Upper lobe of right lung (tissue), 1 donor: ENCODE measurements at regions not wholly inside any gene's neighbourhood (a gene's known extent, or its start where the extent isn't known, plus 50 kb on each side); places are given as distances from the start of the nearest gene placed in this dataset.

Source experiments
- ATAC-seq: fragments of 200-7000 bp; cut with Tn5 transposase; one replicate; pipeline ENCODE4 v1.9.1; 2020; ENCODE audit warnings: mild to moderate bottlenecking, moderate library complexity
- DNase-seq: peaks from one replicate; pipeline ENCODE4 v3.0.0-alpha.2; 2020
- H3K27ac ChIP-seq: fragments of 200-600 bp; one replicate; pipeline ENCODE4 v1.8.0; 2022
- H3K27me3 ChIP-seq: fragments of 200-600 bp; one replicate; pipeline ENCODE4 v1.8.0; 2022; ENCODE audit warnings: mild to moderate bottlenecking
- H3K36me3 ChIP-seq: fragments of 200-600 bp; one replicate; pipeline ENCODE4 v1.8.0; 2022
- H3K4me1 ChIP-seq: fragments of 200-600 bp; one replicate; pipeline ENCODE4 v1.8.0; 2022
- H3K4me3 ChIP-seq: fragments of 200-600 bp; one replicate; pipeline ENCODE4 v1.8.0; 2022; ENCODE audit warnings: mild to moderate bottlenecking
- H3K9me3 ChIP-seq: fragments of 200-600 bp; one replicate; pipeline ENCODE4 v1.8.0; 2022
- CTCF ChIP-seq: fragments of 200-600 bp; IDR thresholded peaks from one replicate; pipeline ENCODE4 v1.8.0; 2022; ENCODE audit warnings: antibody characterized with exemption
- intact Hi-C: fragments of 100-400 bp; cut with DNase I; formaldehyde crosslinking; loops from one replicate; pipeline ENCODE4 v1.11.0; 2022
- donor health status: DM: no; HTN: yes; CAD: no; lungs with severe emphysema.

- DNase-seq = no peak
- TF ChIP-seq CTCF = no peak
- H3K9me3 ChIP-seq = no peaks in the 10 kb centered on the region
- no peak overlapping the region for H3K27ac ChIP-seq
- H3K36me3 ChIP-seq = no peaks in the 10 kb centered on the region
- H3K27me3 ChIP-seq = no peaks in the 10 kb centered on the region
- no peak overlapping the region for H3K4me3 ChIP-seq
- no peak for ATAC-seq
- intact Hi-C loops = no loop called here
- no peaks in the 10 kb centered on the region for H3K4me1 ChIP-seq
Observed at GRCh38 chr4:122038896-122039295, 87.0 kb upstream of the TRPC3 start.

GRCh38 chr4:122034619-122035018, 82.8 kb upstream of the TRPC3 start:
- no peak for ATAC-seq
- intact Hi-C loops = no loop called here
- no peak for TF ChIP-seq CTCF
- Histone ChIP-seq H3K27ac (no peak overlapping the region), H3K4me3 (no peak overlapping the region), H3K36me3 (no peaks in the 10 kb centered on the region), H3K4me1 (no peaks in the 10 kb centered on the region), H3K27me3 (no peaks in the 10 kb centered on the region), H3K9me3 (no peaks in the 10 kb centered on the region)
- DNase-seq = no peak

DNA sequence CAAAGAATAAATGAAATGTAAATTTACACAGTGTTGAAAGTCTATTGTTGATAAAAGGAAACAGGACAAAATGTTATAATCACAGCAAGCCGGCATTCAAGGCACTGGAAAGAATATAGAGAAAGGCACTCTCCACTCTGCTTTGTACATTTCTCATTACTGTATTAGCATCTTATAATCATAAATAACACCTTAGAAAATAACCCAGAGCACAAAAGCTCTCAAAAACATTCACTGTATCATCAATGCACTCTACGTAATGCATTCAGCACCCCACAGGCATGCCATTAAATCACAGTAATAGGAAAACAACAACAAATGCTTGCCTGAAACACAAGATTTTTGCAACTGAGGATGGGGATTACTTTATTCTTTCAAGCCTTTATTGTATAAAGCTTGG, 75.3 kb upstream of the TRPC3 start:
- Histone ChIP-seq H3K27ac (no peak overlapping the region), H3K27me3 (no peaks in the 10 kb centered on the region), H3K4me1 (no peaks in the 10 kb centered on the region), H3K4me3 (no peak overlapping the region), H3K36me3 (no peaks in the 10 kb centered on the region), H3K9me3 (no peaks in the 10 kb centered on the region)
- DNase-seq (no peak), ATAC-seq (no peak)
- no peak for TF ChIP-seq CTCF
- intact Hi-C loops = no loop called here

DNA sequence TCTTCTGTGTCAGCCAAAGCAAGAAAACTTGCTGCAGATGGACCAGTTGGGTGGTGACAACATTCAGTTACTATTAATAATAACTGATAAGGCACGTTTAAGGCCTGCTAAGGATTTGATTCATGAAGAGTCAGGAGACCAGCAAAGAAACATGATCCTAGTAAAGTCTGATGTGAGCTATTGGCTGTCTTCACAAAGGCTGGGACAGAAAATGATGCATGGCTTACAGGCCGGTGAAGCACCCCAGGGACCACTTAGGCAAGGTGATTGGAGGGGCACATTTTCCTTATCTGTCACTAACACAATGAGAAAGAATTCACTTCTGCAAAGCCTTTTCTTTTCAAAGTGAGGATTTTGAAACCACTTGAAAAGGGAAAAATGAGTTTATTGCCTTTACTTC, 65.4 kb upstream of the TRPC3 start:
- Histone ChIP-seq H3K36me3 (no peaks in the 10 kb centered on the region), H3K4me3 (no peak overlapping the region), H3K27ac (no peak overlapping the region), H3K4me1 (no peaks in the 10 kb centered on the region), H3K9me3 (no peaks in the 10 kb centered on the region), H3K27me3 (no peaks in the 10 kb centered on the region)
- intact Hi-C loops = no loop called here
- TF ChIP-seq CTCF = no peak
- no peak for ATAC-seq
- no peak for DNase-seq

- Histone ChIP-seq H3K4me1 (no peaks in the 10 kb centered on the region), H3K4me3 (no peak overlapping the region), H3K27ac (no peak overlapping the region), H3K9me3 (no peaks in the 10 kb centered on the region), H3K27me3 (no peaks in the 10 kb centered on the region), H3K36me3 (no peaks in the 10 kb centered on the region)
- ATAC-seq (no peak), DNase-seq (no peak)
- intact Hi-C loops = no loop called here
- TF ChIP-seq CTCF = no peak
Observed at GRCh38 chr4:122015203-122015602, 63.3 kb upstream of the TRPC3 start.

DNA sequence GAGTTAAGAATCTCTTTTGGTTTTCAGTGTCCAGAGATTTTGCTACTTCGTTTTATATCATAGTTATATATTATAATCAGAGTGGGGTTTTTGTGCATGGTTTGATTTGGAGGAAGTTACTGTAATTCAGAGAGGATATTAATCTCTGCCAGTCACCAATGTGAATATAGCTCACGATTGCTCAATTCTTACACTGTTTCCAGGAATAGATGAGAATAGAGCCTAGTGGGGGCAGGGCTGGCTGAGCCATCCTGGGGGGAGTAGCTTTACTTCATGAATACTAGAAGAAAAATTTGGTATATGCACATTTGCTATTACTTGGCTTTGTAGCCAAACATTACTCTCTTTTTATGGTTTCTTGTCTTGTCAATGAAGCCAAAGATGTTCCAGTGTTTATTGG, 60.9 kb upstream of the TRPC3 start:
- intact Hi-C loops = no loop called here
- H3K9me3 ChIP-seq = no peaks in the 10 kb centered on the region

More for the DNA sequence above, 60.9 kb upstream of the TRPC3 start:
- TF ChIP-seq CTCF = no peak
- Histone ChIP-seq H3K4me1 (no peaks in the 10 kb centered on the region), H3K36me3 (no peaks in the 10 kb centered on the region), H3K4me3 (no peak overlapping the region), H3K27me3 (no peaks in the 10 kb centered on the region), H3K27ac (no peak overlapping the region)
- DNase-seq = no peak
- no peak for ATAC-seq
